IMR-90 (cell line): ENCODE measurements at regions not wholly inside any gene's neighbourhood (a gene's known extent, or its start where the extent isn't known, plus 50 kb on each side); places are given as distances from the start of the nearest gene placed in this dataset.

ENCODE experiments used
- ATAC-seq: fragments of 200-7000 bp; cut with Tn5 transposase; 2 replicates; pipeline ENCODE4 v1.9.1; 2020; ENCODE audit warnings: low read depth, mild to moderate bottlenecking, moderate library complexity
- BruUV-seq: library from RNA; stranded (reverse); fragments of 400-500 nt; replicated peaks from 2 replicates; lab custom pipeline; 2021; lab: Mats Ljungman, UMichigan
- CTCF ChIA-PET: fragments of 300-600 bp; formaldehyde crosslinking; extraction: SDS; loops from one replicate; lab custom pipeline; 2021; ENCODE audit warnings: antibody characterized with exemption; lab: Yijun Ruan, JAX
- POLR2A ChIA-PET: fragments of 300-600 bp; sonication (Branson Sonifier 250); formaldehyde crosslinking; loops from one replicate; lab custom pipeline; 2022; ENCODE audit warnings: antibody characterized with exemption; ENCODE audit not compliant: unreplicated experiment; lab: Charles Lee
- DNase-seq: peaks from one replicate; pipeline ENCODE4 v3.0.0; 2013
- H2AFZ ChIP-seq: replicated peaks from 2 replicates; pipeline ENCODE3; 2013; ENCODE audit warnings: low read length, mild to moderate bottlenecking; ENCODE audit not compliant: poor library complexity
- H2AK5ac ChIP-seq: 2 replicates; pipeline ENCODE4 v1.6.1; 2013; ENCODE audit warnings: low read depth, low read length, inconsistent platforms
- H2AK9ac ChIP-seq: replicated peaks from 2 replicates; pipeline ENCODE3; 2013; ENCODE audit warnings: mild to moderate bottlenecking, low read depth, low read length, moderate library complexity; ENCODE audit not compliant: poor library complexity
- H2BK120ac ChIP-seq: 2 replicates; pipeline ENCODE4 v1.6.1; 2013; ENCODE audit warnings: low read depth, low read length, inconsistent platforms
- H2BK15ac ChIP-seq: 3 replicates; pipeline ENCODE4 v1.6.1; 2013; ENCODE audit warnings: low read depth, low read length, inconsistent platforms
- H2BK20ac ChIP-seq: 2 replicates; pipeline ENCODE4 v1.6.1; 2013; ENCODE audit warnings: low read depth, mild to moderate bottlenecking, inconsistent platforms, low read length, moderate library complexity
- H2BK5ac ChIP-seq: 2 replicates; pipeline ENCODE4 v1.6.1; 2013; ENCODE audit warnings: mild to moderate bottlenecking, low read depth, low read length, inconsistent platforms; ENCODE audit not compliant: poor library complexity, severe bottlenecking
- H3K14ac ChIP-seq: replicated peaks from 2 replicates; pipeline ENCODE4 v1.6.1; 2013; ENCODE audit warnings: low read depth, low read length, inconsistent platforms
- H3K18ac ChIP-seq: 2 replicates; pipeline ENCODE4 v1.6.1; 2013; ENCODE audit warnings: low read depth, low read length, control low read depth
- H3K23ac ChIP-seq: 2 replicates; pipeline ENCODE4 v1.6.1; 2013; ENCODE audit warnings: low read depth, low read length, inconsistent platforms
- H3K27ac ChIP-seq: 2 replicates; pipeline ENCODE4 v1.5.1; 2013; ENCODE audit warnings: mild to moderate bottlenecking, control low read depth, low read length; ENCODE audit not compliant: insufficient read depth
- H3K27me3 ChIP-seq: 2 replicates; pipeline ENCODE4 v1.6.1; 2013; ENCODE audit warnings: low read length; ENCODE audit not compliant: control insufficient read depth, insufficient read depth
- H3K36me3 ChIP-seq: 2 replicates; pipeline ENCODE4 v1.6.1; 2013; ENCODE audit warnings: low read length, mixed read lengths; ENCODE audit not compliant: control insufficient read depth, insufficient read depth
- H3K4ac ChIP-seq: 2 replicates; pipeline ENCODE4 v1.6.1; 2013; ENCODE audit warnings: low read depth, low read length, inconsistent platforms
- H3K4me1 ChIP-seq: 2 replicates; pipeline ENCODE4 v1.6.1; 2013; ENCODE audit warnings: low read length, mixed read lengths; ENCODE audit not compliant: control insufficient read depth, insufficient read depth
- H3K4me2 ChIP-seq: 2 replicates; pipeline ENCODE4 v1.6.1; 2013; ENCODE audit warnings: low read depth, mild to moderate bottlenecking, control low read depth, low read length, moderate library complexity
- H3K4me3 ChIP-seq: 2 replicates; pipeline ENCODE4 v1.5.1; 2013; ENCODE audit warnings: low read depth, mild to moderate bottlenecking, control low read depth, low read length, moderate library complexity; ENCODE audit not compliant: insufficient read depth
- H3K56ac ChIP-seq: 2 replicates; pipeline ENCODE4 v1.6.1; 2013; ENCODE audit warnings: low read length, inconsistent platforms; ENCODE audit not compliant: insufficient read depth; ENCODE audit errors: extremely low read depth
- H3K79me1 ChIP-seq, 2 experiments: 2 replicates each; pipeline ENCODE4 v1.6.1; 2013; ENCODE audit warnings: low read length in 2 of 2, inconsistent platforms in 1 of 2, low read depth in 1 of 2
- H3K9ac ChIP-seq: 2 replicates; pipeline ENCODE4 v1.6.1; 2013; ENCODE audit warnings: low read depth, low read length, control low read depth
- H3K9me1 ChIP-seq: 2 replicates; pipeline ENCODE4 v1.6.1; 2013; ENCODE audit warnings: low read length, inconsistent platforms; ENCODE audit not compliant: insufficient read depth
- H3K9me3 ChIP-seq: 2 replicates; pipeline ENCODE4 v1.6.1; 2013; ENCODE audit warnings: low read length; ENCODE audit not compliant: control insufficient read depth, insufficient read depth
- H4K20me1 ChIP-seq: 2 replicates; pipeline ENCODE4 v1.6.1; 2013; ENCODE audit warnings: low read length, inconsistent platforms; ENCODE audit not compliant: insufficient read depth
- H4K5ac ChIP-seq: 2 replicates; pipeline ENCODE4 v1.6.1; 2013; ENCODE audit warnings: mild to moderate bottlenecking, low read depth, low read length, control low read depth
- H4K8ac ChIP-seq, 2 experiments: 2 replicates each; pipeline ENCODE4 v1.6.1; 2013; ENCODE audit warnings: low read depth in 2 of 2, low read length in 2 of 2, control low read depth in 1 of 2, inconsistent platforms in 1 of 2
- H4K91ac ChIP-seq: 2 replicates; pipeline ENCODE4 v1.6.1; 2013; ENCODE audit warnings: low read depth, low read length, inconsistent platforms; ENCODE audit not compliant: insufficient read depth
- BHLHE40 ChIP-seq: fragments of 150-350 bp; IDR thresholded peaks from 2 replicates; pipeline ENCODE4 v1.6.1; 2016; ENCODE audit warnings: mild to moderate bottlenecking, low read depth, low read length
- SMC3 ChIP-seq: fragments of 150-350 bp; IDR thresholded peaks from 2 replicates; pipeline ENCODE4 v1.6.1; 2016; ENCODE audit warnings: low read depth, mild to moderate bottlenecking, antibody characterized with exemption, low read length, moderate library complexity
- WGBS, 2 experiments: methylation state at CpG; one replicate each; pipeline versions ENCODE4 v1.1.5 to v1.1.7; 2013; ENCODE audit warnings: missing lambda C conversion rate in 2 of 2; ENCODE audit not compliant: insufficient read length in 1 of 2; ENCODE audit errors: extremely low coverage in 2 of 2; 5-methylcytosine and 5-hydroxymethylcytosine counted together
- dilution Hi-C: fragments of 300-500 bp; cut with HindIII; formaldehyde crosslinking; loops from one replicate; pipeline ENCODE4 v1.14.3; 2018; ENCODE audit warnings: low sequenced_read_pairs; ENCODE audit not compliant: unreplicated experiment
- in situ Hi-C: fragments of 300-500 bp; cut with MboI; formaldehyde crosslinking; loops from 3 replicates; pipeline ENCODE4 v1.14.3; 2019; ENCODE audit warnings: low sequenced_read_pairs, inconsistent platforms, mixed read lengths
- intact Hi-C: fragments of 100-400 bp; cut with micrococcal nuclease; formaldehyde crosslinking; loops from 2 replicates; pipeline ENCODE4 v1.10.0; 2022

DNA sequence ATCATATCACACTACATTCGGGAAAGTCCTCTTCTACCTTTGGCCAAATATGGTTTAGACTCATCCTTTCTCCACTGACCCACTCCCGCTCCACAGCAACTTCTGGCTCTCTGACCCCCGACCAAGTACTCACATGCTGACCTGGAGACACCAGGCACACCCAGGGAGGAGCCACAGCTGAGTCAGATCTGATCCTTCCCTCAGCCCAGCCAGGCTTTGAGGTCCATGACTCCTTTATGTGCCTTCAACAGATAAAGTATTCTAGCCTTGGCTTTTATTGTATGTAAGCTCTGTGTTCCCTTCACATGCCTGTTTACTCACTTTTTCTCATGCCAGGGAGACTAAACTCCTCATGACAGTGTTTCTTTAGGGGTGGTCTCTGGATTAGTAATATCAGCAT, 166.9 kb upstream of the UMPS start:
- H2AK9ac ChIP-seq: no peak overlapping the region
- H3K18ac ChIP-seq: no peak overlapping the region
- H3K4ac ChIP-seq: no peak overlapping the region
- BruUV-seq: no TSS peak
- no peak overlapping the region for H2BK20ac ChIP-seq
- H2AFZ ChIP-seq: no peak overlapping the region
- no peak overlapping the region for H2BK120ac ChIP-seq
- no peaks in the 10 kb centered on the region for H3K36me3 ChIP-seq
- peaks cover 21% of the 10 kb centered on the region for H3K27me3 ChIP-seq
- intact Hi-C loops: loop anchor here (10.0 kb wide), 2 partner anchors 421 to 1021 kb away; no protein-coding TSS in a partner anchor
- H3K9me1 ChIP-seq: peaks cover 9% of the 10 kb centered on the region
- CTCF ChIA-PET: interaction anchor here (1.3 kb wide), 1 partner anchor 125 kb away, joined by 3 read pairs; no protein-coding TSS in a partner anchor
- no peak overlapping the region for H4K8ac ChIP-seq
- no peak overlapping the region for H3K9ac ChIP-seq
- DNase-seq: peak; percentile 36
- dilution Hi-C loops: no loop called here
- H3K4me1 ChIP-seq: peaks cover 9% of the 10 kb centered on the region
- no peaks in the 10 kb centered on the region for H3K9me3 ChIP-seq
- H3K23ac ChIP-seq: no peak overlapping the region
- no peak overlapping the region for H2BK5ac ChIP-seq
- no peak overlapping the region for H3K4me2 ChIP-seq
- no peak overlapping the region for H2BK15ac ChIP-seq
- peaks cover 5% of the 10 kb centered on the region; the same call in 1 of the 2 replicates for H4K20me1 ChIP-seq
- no peak for ATAC-seq
- no peaks in the 10 kb centered on the region for H3K79me1 ChIP-seq
- H3K27ac ChIP-seq: no peak overlapping the region
- in situ Hi-C loops: loop anchor here (5.0 kb wide), 1 partner anchor 124 kb away; no protein-coding TSS in a partner anchor
- H4K5ac ChIP-seq: no peak overlapping the region
- H4K91ac ChIP-seq: no peak overlapping the region
- H3K4me3 ChIP-seq: no peak overlapping the region
- TF ChIP-seq SMC3 (no peak), BHLHE40 (0 out of 2 replicates have a peak, but pooled peaks have one; percentile 10)
- H3K56ac ChIP-seq: no peak overlapping the region
- no peak overlapping the region for H3K14ac ChIP-seq
- no peak overlapping the region for H2AK5ac ChIP-seq
- POLR2A ChIA-PET: interaction anchor here (0.6 kb wide), 1 partner anchor 11 kb away, joined by 4 read pairs; no protein-coding TSS in a partner anchor
- 80% methylated on average over 2 of the region's 3 CpGs; no CpG with 5 or more reads in 1 of the 2 experiments for WGBS, 2 experiments
